RPMI7951 (cell line): ENCODE measurements at regions not wholly inside any gene's neighbourhood (a gene's known extent, or its start where the extent isn't known, plus 50 kb on each side); places are given as distances from the start of the nearest gene placed in this dataset.
"Not testable (repeated sequence)": the region's sequence is repeated elsewhere in the genome, so short reads cannot be mapped to it uniquely, and the experiment has no call there.

Source experiments
- DNase-seq: peaks from one replicate; pipeline ENCODE4 v3.0.0-alpha.2; 2012; ENCODE audit warnings: low read depth

DNA sequence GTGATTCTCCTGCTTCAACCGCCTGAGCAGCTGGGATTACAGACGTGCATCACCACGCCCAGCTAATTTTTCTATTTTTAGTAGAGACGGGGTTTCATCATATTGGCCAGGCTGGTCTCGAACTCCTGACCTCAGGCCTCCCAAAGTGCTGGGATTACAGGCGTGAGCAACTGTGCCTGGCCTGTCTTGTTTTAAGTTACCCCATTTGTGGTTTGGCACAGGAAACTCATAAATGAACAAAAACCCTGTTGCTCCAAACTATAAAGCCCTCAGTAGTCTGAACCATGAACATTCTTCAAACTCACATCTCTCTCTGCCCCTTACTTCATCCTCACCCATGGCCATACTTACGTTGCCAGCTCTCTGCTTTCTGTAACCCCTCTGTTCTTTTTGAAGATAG is 61.7 kb downstream of the RHOU start:
- not testable (repeated sequence) for DNase-seq

DNA sequence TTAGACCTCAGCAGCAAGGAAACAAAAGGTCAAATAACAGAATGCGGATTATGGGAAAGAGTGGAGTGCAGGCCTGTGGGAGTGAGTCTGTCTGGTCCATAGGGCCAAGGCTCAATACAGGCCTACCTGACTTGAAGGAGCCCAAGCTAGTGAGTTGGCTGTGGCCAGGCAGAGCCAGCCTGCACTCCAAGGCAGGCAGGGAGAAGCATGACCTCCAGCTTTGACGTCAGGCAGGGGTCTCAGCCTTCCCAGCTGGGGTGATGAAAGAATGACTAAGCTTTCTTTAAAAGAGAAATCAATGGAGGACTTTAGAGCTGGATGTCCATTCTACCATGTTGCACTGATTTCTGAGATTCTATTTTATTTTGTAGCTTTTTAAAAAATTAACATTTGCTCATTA is 62.8 kb downstream of the RHOU start:
- no peak for DNase-seq

DNA sequence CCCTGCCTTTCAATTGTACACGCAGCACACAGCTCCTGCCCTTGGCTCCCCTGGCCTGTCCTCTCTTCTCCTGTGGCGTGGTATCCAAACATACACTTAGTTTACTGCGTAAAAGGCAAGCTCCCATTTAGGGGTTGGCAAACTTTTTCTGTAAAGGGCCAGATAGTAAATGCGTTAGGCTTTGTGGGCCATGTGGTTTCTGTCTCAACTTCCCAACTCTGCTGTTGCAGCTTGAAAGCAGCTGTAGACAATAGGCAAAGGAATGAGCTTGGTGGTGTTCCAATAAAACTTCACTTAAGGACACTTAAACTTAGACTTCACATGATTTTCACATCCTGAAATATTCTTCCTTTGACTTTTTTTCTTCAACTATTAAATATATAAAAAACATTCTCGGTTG is 63.3 kb downstream of the RHOU start:
- no peak for DNase-seq

DNA sequence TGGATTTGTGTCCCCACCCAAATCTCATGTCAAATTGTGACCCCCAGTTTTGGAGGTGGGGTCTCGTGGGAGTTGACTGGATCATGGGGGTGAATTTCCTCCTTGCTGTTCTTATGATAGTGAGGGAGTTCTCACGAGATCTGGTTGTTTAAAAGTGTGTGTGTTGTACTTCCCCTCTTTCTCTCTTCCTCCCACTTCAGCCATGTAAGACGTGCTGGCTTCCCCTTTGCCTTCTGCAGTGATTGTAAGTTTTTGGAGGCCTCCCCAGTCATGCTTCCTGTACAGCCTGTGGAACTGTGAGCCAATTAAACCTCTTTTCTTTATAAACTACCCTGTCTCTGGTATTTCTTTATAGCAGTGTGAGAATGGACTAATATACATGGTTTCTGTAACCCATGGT is 64.6 kb downstream of the RHOU start:
- DNase-seq, result no peak

DNA sequence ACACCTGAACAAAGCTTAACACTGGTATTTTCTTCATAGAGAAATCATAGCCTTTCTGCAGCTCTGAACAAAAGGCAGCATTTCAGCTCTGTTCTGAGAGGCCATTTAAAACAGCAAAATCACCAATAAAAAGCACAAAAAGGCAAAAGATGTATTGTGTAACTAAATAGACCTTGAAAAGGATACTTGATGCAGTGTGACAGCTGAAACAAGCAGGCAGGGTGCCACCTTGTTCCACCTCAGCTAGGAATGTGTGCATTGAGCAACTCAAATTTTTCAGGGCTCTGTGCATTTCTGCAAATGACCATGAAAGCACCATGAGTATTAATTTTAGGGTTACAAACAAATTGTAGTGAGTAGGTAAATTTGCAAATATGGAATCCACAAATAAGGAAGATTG is 65.8 kb downstream of the RHOU start:
- no peak for DNase-seq

DNA sequence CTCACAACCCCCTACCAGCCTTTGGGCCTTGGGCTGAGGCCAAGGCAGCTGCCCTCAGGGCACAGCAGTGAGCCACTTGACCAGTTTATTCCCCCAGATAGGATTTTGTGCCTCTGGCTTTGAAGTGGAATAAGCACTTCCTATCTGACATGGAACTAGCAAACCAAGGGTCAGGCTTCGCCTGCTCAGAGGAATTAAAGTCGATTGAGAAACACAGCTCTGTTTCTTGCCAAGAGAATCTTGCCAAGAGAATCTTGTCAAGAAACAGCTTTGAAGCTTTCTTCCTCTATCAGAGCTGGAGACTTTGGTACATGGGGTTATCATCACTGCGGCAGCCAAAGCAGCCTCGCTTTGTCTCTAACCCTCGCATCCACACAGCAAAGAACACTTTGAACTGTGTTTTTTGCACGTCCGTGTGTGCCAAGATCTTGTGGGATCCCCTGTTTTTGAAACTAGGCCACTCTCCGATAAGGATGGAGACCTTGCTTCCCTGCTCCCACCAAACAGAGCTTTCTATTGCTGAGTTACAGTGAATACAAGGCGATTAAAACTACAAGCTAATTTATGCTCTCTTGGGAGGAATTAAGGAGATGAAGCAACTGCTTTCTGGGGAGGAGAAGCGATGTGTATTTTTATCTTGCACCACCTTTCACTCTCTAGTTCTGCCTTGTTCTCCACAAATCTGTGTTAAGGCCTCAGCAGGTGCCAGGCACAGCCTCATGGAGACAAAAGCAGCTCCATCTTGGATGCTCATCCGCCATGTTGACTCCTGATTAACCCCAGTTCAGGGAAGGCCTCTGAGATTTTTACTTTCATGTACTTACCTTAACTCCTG is 67.3 kb downstream of the RHOU start:
- no peak for DNase-seq

DNA sequence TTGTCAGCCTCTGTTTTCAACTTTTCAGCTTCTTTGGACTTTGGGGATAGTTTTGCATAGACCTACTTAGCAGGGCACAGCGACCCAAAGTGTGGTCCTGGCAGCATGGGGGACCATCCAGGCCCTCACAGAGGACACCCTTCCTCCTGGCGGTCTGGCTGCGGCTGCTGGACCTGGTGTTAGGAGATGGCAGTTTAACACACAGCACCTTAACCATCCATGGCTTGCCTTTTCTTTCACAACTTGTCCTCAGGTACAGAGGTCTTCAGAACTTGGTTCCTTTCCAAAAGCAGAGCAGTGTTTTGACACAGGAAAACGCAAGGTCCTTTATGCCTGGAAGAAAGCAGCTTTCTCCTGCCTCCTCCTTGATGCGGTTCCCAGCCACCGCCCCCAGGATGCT is 68.1 kb downstream of the RHOU start:
- DNase-seq, result no peak

DNA sequence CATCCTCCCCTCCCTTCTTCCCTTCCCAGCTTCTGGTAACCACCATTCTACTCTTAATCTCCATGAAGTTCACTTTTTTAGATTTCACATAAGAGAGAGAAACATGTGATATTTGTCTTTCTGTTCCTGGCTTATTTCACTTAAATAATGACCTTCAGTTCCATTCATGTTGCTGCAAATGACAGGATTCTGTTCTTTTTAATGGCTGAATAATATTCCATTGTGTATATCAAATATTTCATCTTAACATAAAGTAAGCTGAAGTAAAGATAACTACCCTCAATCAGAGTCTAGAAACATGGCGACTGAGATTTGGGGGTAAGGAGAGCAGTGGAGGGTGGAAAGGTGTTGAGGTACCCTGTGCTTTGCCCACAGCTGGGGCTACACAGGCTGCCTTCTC is 68.9 kb downstream of the RHOU start:
- DNase-seq, result no peak

DNA sequence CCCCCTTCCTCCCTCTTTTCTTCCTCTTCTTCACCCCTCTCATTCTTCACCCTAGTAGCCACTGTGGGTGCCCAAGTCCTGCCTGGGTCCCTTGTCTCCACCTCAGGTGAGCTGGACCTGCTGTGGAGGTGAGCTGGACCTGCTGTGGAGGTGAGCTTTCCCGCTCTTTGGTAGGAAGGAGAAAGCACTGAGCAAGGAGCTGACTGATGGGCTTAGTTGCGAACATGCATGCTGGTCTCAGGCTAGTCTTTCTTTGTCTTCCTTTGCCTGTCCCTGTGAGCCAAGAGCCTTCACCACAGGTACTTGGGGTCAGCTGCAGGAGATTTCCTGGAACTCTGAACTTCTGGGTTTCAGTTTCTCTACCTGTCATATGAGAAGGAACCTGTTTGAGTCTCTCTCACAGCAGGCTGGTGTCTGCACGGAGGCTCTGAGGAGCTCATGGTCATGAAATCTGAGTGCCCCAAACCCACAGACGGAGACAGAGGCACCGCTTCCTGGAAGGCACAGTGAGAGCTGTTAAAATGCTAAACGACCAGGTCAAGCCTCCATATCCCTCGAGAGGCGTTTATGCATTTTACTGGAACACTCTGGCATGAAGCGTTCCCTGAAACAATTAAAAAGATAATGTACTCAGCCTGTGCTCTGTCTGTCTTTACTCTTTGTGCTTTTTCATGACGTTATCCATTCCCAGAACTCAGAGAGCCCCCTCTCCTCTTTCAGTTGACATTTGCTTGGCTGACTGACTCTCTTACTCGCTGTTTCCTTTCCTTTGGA is 69.5 kb downstream of the RHOU start:
- DNase-seq, result no peak

DNA sequence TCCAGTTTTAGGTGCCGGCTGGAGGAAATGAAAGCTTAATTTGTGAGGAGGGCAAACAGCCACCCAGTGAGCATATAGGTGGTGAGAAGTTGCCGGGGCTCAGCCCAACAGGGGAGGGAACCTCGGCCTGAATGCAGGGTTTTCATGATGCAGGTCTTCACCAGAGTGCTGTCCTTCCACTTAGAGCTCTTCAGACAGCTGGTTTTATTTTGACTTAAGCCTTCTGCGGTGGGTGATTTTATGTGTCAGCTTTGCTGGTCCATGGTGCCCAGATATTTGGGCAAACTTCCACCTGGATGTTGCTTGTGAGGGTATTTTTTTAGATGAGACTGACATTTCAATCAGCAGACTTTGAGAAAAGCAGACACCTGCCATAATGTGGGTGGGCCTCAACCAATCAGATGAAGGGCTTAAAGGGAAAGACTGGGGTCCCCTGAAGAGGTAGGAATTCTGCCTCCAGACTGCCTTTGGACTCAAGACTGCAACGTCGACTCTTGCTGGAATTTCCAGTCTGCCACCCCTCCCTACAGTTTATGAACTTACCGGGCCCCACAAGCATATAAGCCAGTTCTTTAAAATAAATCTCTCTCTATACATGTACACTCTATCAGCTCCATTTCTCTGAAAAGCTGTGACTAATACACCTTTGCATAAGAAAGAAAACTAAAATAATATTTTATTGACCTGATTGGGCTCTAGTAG is 72.8 kb downstream of the RHOU start:
- DNase-seq, result no peak

DNA sequence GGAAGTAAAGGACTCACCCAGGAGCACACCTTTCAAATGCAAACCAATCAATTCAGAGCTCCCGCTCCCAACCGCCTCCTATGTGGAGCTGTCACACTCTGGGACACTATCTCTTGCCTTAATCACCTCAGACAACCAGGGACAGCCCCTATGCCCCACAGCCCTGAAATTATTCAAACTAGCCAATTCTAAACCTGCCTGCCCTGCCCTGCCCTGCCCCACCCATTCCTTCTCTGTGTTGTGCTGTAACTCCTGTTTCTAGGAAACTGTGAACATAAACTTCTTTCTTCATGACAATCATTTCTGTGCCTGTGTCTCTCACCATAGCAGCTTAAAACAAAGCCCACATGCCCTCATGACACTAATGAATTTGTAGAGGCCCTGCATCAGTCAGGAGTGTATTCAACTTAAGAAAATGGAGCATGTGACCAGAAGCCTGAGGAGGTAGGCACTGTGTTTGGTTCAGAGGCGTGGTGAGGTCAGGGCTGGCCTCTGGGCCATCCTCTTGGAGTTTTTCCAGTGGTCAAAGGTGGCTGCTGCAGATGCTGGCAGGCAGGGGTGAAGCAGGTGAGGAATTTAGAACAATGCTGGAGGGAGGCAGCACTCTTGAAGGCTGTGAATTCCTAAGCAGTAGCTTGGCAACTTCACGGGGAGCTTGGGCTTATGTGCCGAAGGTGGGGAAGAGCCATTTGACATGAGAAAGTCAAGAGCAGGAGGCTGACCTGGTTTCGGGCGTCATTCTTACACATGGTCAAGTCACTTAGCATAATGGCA is 74.5 kb downstream of the RHOU start:
- DNase-seq, result no peak

DNA sequence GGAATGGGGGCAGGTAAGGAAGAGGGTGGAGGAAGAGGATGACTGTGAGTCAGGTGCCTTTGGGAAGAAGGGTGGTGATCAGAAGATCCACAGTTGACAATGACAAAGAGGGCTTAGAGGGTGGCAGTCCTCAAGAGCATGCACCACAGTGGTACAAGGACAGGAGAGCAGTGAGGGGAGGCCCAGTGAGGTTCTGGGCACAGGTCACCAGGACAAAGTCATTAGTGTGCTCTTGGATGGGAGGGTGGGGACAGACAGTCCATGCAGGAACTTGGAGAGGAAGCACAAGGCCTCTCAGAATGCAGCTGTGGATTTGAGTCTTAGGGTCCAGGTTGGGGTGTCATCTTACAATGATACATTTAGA is 75.1 kb downstream of the RHOU start:
- DNase-seq, result no peak

DNA sequence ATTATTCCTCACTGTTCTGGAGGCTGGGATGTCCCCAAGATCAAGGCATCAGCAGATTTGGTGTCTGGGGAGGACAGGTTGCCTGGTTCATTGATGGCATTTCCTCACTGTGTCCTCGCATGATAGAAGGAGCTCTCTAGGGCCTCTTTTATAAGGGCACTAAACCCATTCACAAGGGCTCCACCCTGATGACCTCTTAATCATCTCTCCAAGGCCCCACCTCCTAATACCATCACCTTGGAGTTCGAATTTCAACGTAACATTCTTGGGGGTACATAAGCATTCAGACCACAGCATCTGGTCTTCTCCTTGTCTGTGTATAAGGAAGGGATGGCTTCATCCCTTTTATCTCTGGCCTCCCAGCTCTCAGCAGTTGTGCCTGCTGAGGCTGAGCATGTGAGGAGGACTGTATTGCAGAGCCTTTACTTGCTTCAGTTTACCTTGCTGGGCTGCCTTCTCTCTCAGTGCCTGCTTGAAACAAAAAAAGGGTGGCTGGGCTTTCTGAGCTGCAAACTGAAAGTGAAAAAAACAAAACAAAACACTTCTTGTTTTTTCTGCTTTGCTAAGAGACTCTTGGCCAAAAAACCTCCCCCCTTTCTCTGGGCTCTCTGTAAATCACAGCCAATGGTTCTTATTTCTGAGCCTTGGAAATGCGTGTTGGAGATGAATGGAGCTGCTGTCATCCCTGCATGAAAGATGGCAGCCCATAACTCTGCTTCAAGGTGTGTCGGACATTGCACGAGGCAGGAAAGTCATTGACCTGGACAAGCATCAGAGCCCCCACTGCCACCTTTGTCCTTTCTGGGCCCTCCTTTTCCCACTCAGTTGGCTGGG is 75.8 kb downstream of the RHOU start:
- no peak for DNase-seq

DNA sequence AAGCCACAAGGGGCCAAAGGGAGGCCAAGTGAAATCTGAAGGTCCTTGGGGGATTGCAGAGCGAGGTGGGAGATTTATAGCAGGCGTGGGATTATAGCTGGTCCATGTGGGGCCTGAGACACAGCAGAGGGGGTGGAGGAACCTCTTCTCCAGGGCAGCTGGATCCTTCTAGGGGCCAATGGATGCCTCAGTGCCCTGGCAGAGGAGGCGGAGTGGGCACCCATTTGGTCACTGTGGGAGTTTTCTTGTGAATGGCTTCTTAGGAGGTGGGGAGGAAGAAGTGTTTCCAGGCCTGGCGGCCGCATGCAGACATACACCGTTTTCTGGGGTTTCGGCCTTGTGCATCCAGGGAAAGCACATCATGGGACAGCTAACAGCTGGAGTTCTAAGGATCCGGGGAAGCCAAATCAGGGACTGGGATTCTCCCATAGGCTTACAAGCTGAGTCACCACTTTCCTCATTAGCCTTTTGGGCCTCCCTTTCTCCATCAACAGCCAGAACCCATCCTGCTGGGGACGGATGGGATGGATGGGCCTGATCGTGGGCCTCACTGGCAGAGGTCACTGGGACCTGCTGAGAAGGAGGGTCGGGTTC is 76.5 kb downstream of the RHOU start:
- no peak for DNase-seq

DNA sequence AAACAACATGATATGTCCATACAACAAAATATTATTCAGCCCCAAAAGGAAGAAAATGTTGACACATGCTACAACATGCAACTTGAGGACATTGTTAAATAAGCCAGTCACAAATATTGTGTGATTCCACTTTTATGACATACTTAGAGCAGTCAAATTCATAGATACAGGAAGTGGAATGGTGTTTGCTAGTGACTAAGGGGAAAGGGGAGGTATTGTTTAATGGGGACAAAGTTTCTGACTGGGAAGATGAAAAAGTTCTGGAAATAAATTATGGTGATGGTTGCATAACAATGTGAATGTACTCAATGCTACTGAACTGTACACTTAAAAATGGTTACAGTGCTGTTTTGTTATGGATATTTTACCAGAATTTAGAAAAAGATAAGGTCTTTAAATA is 77.7 kb downstream of the RHOU start:
- no peak for DNase-seq

DNA sequence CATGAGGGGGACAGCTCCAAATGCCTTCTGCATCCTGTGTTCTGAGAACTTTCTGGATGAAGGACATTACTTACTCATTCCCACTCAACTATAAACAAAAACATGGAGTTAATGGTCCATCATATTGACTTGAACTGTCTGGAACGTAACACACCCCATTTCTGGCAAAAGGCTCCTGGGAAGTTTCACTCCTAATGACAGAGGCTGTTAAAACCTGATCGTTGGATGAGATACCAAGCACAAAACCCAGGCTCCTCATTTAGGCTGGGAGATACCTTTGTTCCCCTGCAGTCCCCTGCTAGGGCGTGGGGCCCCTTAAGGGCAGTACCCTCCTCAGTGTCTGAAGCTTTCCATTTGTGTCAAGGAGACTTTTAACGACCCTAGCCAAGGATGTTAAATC is 78.9 kb downstream of the RHOU start:
- DNase-seq, result no peak

DNA sequence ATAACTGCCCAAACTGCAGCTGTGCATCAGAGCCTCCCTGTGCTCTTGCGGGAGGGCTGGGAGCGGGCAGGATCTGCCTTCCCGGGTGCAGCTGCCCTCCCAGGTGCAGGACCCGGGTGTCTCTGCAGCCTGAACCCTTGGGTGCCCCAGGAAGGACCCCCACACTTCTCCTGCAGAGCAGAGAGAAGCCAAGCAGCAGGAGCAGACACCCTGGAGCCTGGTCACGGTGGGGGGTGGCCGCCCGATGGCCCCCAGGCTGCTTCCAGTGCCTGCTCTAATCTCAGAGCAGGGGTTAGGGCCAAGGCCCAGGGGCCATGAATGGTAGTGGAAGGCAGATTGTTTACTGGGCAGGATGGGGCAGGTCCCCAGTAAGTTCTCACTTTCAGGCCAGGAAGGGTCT is 83.0 kb downstream of the RHOU start:
- DNase-seq, result no peak

DNA sequence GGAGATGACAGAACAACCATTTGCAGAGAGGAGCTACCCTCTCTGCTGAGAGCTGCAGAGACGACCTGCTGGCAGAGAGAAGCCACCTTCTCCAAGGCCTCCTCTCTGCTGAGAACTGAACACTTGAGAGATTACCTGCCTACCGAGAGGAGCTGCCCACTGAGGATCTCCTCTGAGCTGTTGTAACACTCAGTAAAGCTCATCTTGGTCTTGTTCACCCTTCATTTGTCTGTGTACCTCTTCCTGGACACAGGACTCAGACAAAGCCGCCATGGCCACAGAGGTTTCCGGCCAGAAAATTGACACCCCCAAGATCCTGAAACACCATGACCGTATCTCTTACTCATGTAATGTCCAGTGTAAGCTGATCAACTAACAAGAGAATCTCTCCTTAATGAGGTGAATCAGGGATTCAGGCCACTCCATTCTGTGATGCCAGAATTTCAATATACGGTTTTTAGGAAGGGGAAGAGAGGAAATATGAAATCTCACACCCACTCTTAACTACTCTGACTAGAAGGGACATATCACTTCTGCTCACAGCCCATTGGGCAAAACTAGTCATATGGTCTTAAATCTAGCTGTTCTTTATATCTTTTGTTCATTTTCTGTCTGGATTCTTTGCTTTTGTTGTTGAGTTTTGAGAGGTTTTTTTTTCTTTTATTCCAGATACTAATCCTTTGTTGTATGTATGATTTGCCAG is 83.8 kb downstream of the RHOU start:
- DNase-seq, result no peak

DNA sequence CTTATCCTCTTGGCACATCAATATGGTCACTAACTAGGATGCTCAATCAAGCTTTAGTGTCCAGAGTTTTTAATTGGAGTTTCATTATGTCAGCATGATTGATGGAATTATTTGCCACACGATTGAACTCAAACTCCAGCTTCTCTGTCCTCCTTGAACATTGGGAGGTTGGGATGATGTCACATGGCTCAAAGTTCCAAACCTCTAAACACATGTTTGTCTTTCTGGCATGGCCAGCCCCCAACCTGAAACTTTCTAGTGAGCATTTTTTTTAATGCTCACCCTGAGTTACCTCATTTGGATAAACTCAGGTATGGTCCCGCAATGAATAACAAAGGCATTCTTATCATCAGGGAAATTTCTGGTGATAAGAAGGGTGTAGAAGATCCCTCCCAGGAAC is 86.0 kb downstream of the RHOU start:
- DNase-seq, result no peak

DNA sequence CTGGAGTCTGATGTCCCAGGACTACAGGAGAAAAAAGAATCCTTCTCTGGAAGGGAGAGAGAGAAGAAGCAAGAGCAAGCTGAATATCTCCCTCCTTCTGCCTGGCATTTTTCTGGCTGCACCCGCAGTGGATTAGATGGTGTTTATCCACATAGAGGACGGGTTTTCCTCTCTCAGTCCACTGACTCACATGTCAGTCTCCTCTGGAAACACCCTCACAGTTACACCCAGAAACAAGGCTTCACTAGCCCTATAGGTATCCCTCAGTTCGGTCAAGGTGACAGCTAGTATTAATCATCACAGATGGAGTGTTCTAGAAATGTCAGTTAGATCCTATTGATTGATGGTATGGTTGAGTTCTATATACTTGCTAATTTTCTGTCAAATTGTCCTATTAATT is 87.9 kb downstream of the RHOU start:
- DNase-seq, result no peak
